PFSK-1 (cell line): ENCODE measurements at regions not wholly inside any gene's neighbourhood (a gene's known extent, or its start where the extent isn't known, plus 50 kb on each side); places are given as distances from the start of the nearest gene placed in this dataset.

Experiments
- POLR2AphosphoS5 ChIP-seq: IDR thresholded peaks from 2 replicates; pipeline ENCODE4 v1.6.1; 2012; ENCODE audit warnings: low read depth, mild to moderate bottlenecking, control low read depth, low read length, moderate library complexity
- TAF1 ChIP-seq: IDR thresholded peaks from 2 replicates; pipeline ENCODE4 v1.6.1; 2012; ENCODE audit warnings: low read length, control low read depth, borderline replicate concordance; ENCODE audit not compliant: insufficient read depth

GRCh38 chr6:41428336-41428995 is 93.1 kb downstream of the NCR2 start:
- no peak for TF ChIP-seq TAF1
- TF ChIP-seq POLR2AphosphoS5 = no peak
